ENCODE measurements at regions not wholly inside any gene's neighbourhood (a gene's known extent, or its start where the extent isn't known, plus 50 kb on each side); places are given as distances from the start of the nearest gene placed in this dataset.

GRCh38 chr4:162985131-162985530 is 181.6 kb downstream of the NAF1 start:
- Histone ChIP-seq H3K4me1 (ENCODE audit: control insufficient read depth, insufficient read depth, low read length) (no peaks in the 10 kb centered on the region), H4K20me1 (ENCODE audit: control insufficient read depth, insufficient read depth) (no peaks in the 10 kb centered on the region), H3K4me2 (ENCODE audit: control insufficient read depth, insufficient read depth) (no peak overlapping the region), H3K36me3 (ENCODE audit: control insufficient read depth in 2 of 2, insufficient read depth in 2 of 2, low read length in 1 of 2) (no peaks in the 10 kb centered on the region), H3K79me2 (ENCODE audit: control insufficient read depth, insufficient read depth, low read length) (no peaks in the 10 kb centered on the region), H3K27ac (ENCODE audit: control insufficient read depth, insufficient read depth) (no peak overlapping the region), H3K27me3 (replicated peaks in 1 of 2; ENCODE audit: control insufficient read depth in 2 of 2, insufficient read depth in 2 of 2, low read length in 1 of 2) (no peaks in the 10 kb centered on the region), H2AFZ (ENCODE audit: control insufficient read depth, low read depth, low read length) (no peak overlapping the region), H3K4me3 (no peak overlapping the region), H3K9me3 (replicated peaks; ENCODE audit: control insufficient read depth, insufficient read depth, low read length) (no peaks in the 10 kb centered on the region), H3K9ac (ENCODE audit: control insufficient read depth, insufficient read depth, low read length) (no peak overlapping the region)
- no peak for ATAC-seq
- no peak for FAIRE-seq
- CTCF ChIA-PET: no interaction called here
- no TSS peak for BruUV-seq (replicated peaks)
- intact Hi-C loops (cut with micrococcal nuclease; ENCODE audit: unreplicated experiment): no loop called here
- no peak for DNase-seq (ENCODE audit: low read depth, low spot score)
- SMC1A ChIA-PET (ENCODE audit: uncharacterized antibody, unreplicated experiment): no interaction called here
- POLR2A ChIA-PET: no interaction called here
- RAD21 ChIA-PET (ENCODE audit: unreplicated experiment): no interaction called here
- WGBS (ENCODE audit: insufficient coverage, insufficient replicate concordance, low lambda C conversion rate, missing lambda C conversion rate): 33% methylated on average over 13 of the region's 13 CpGs
- in situ Hi-C loops (cut with MboI): no loop called here
- TF ChIP-seq SIX5 (IDR thresholded peaks at IDR 0.05; ENCODE audit: low read depth, low read length, severe bottlenecking) (no peak), E2F4 (IDR thresholded peaks at IDR 0.05; ENCODE audit: low read depth, low read length) (no peak), SIN3A (IDR thresholded peaks at IDR 0.05; ENCODE audit: low read depth, low read length) (no peak), TCF12 (IDR thresholded peaks at IDR 0.05; ENCODE audit: low read depth, low read length) (no peak), PAX5 (IDR thresholded peaks at IDR 0.05; ENCODE audit: borderline replicate concordance, low read depth, low read length) (no peak), FOXM1 (IDR thresholded peaks at IDR 0.05; ENCODE audit: low read depth, low read length) (no peak), TCF7 (IDR thresholded peaks at IDR 0.05; ENCODE audit: borderline replicate concordance) (no peak)

GRCh38 chr4:162984621-162985020 is 182.1 kb downstream of the NAF1 start:
- no peak overlapping the region for H3K27ac ChIP-seq (ENCODE audit: control insufficient read depth, insufficient read depth)
- DNase-seq (ENCODE audit: low read depth, low spot score): no peak
- intact Hi-C loops (cut with micrococcal nuclease; ENCODE audit: unreplicated experiment) (no loop called here), in situ Hi-C loops (cut with MboI) (no loop called here)
- no peak overlapping the region for H2AFZ ChIP-seq (ENCODE audit: control insufficient read depth, low read depth, low read length)
- H3K9me3 ChIP-seq (replicated peaks; ENCODE audit: control insufficient read depth, insufficient read depth, low read length): no peaks in the 10 kb centered on the region
- H3K36me3 ChIP-seq (ENCODE audit: control insufficient read depth in 2 of 2, insufficient read depth in 2 of 2, low read length in 1 of 2): no peaks in the 10 kb centered on the region
- H3K4me1 ChIP-seq (ENCODE audit: control insufficient read depth, insufficient read depth, low read length): no peaks in the 10 kb centered on the region
- BruUV-seq (replicated peaks): no TSS peak
- H4K20me1 ChIP-seq (ENCODE audit: control insufficient read depth, insufficient read depth): no peaks in the 10 kb centered on the region
- H3K4me2 ChIP-seq (ENCODE audit: control insufficient read depth, insufficient read depth): no peak overlapping the region
- POLR2A ChIA-PET: no interaction called here
- H3K27me3 ChIP-seq (replicated peaks in 1 of 2; ENCODE audit: control insufficient read depth in 2 of 2, insufficient read depth in 2 of 2, low read length in 1 of 2): no peaks in the 10 kb centered on the region
- no peak overlapping the region for H3K4me3 ChIP-seq
- CTCF ChIA-PET: no interaction called here
- SMC1A ChIA-PET (ENCODE audit: uncharacterized antibody, unreplicated experiment): no interaction called here
- 50% methylated on average over 18 of the region's 18 CpGs for WGBS (ENCODE audit: insufficient coverage, insufficient replicate concordance, low lambda C conversion rate, missing lambda C conversion rate)
- no peaks in the 10 kb centered on the region for H3K79me2 ChIP-seq (ENCODE audit: control insufficient read depth, insufficient read depth, low read length)
- no peak for FAIRE-seq
- ATAC-seq: no peak
- RAD21 ChIA-PET (ENCODE audit: unreplicated experiment): no interaction called here
- H3K9ac ChIP-seq (ENCODE audit: control insufficient read depth, insufficient read depth, low read length): no peak overlapping the region
- no peak for TF ChIP-seq ZNF24 (IDR thresholded peaks at IDR 0.05)
- TF ChIP-seq NR2F1 (conservative IDR thresholded peaks at IDR 0.05): no peak
- TF ChIP-seq CBX5 (IDR thresholded peaks at IDR 0.05; ENCODE audit: low read depth): no peak
- no peak for TF ChIP-seq REST (IDR thresholded peaks at IDR 0.05; ENCODE audit: low read depth, low read length)
- TF ChIP-seq HCFC1 (IDR thresholded peaks at IDR 0.05; ENCODE audit: low read length): no peak
- no peak for TF ChIP-seq NBN (IDR thresholded peaks at IDR 0.05)
- no peak for TF ChIP-seq POLR2AphosphoS2 (IDR thresholded peaks at IDR 0.05; ENCODE audit: low read depth, low read length)
- no peak for TF ChIP-seq YBX1 (IDR thresholded peaks at IDR 0.05)
- no peak for TF ChIP-seq NFYB (IDR thresholded peaks at IDR 0.05; ENCODE audit: insufficient read depth, low read depth, low read length)
- no peak for TF ChIP-seq NRF1 (conservative IDR thresholded peaks at IDR 0.05; ENCODE audit: low read depth, low read length)

All from GM12878 (cell line).